GM23248 (cell line): ENCODE measurements at regions not wholly inside any gene's neighbourhood (a gene's known extent, or its start where the extent isn't known, plus 50 kb on each side); places are given as distances from the start of the nearest gene placed in this dataset.

Experiments
- EZH2 ChIP-seq: fragments of 200-600 bp; sonication (generic); IDR thresholded peaks from 2 replicates; pipeline ENCODE4 v1.6.1; 2018; ENCODE audit warnings: antibody characterized with exemption, mild to moderate bottlenecking; ENCODE audit not compliant: insufficient read depth, poor library complexity, severe bottlenecking
- EZH2phosphoT487 ChIP-seq: fragments of 200-600 bp; sonication (generic); IDR thresholded peaks from 2 replicates; pipeline ENCODE4 v1.6.1; 2018; ENCODE audit warnings: antibody characterized with exemption, moderate library complexity, mild to moderate bottlenecking, low read depth; ENCODE audit not compliant: insufficient read depth

- TF ChIP-seq EZH2 (no peak), EZH2phosphoT487 (no peak)
These were observed 364.6 kb downstream of the AASDHPPT start for GRCh38 chr11:106442032-106442431.
